ENCODE measurements at regions not wholly inside any gene's neighbourhood (a gene's known extent, or its start where the extent isn't known, plus 50 kb on each side); places are given as distances from the start of the nearest gene placed in this dataset.

- no peaks in the 10 kb centered on the region for H3K36me3 ChIP-seq (ENCODE audit: control insufficient read depth, insufficient read depth, low read length)
- no peak for DNase-seq (ENCODE audit: low read depth)
- TF ChIP-seq CTCF (IDR thresholded peaks at IDR 0.05; ENCODE audit: insufficient read depth, low read length, severe bottlenecking): no peak
- H3K4me3 ChIP-seq (ENCODE audit: low read depth, low read length): no peak overlapping the region
- no peak for FAIRE-seq
- no peaks in the 10 kb centered on the region for H3K27me3 ChIP-seq (ENCODE audit: control insufficient read depth, insufficient read depth, low read length)
These were observed 389.9 kb downstream of the SIPA1L2 start for GRCh38 chr1:232239998-232240397.

- no peak for FAIRE-seq
- no peak for DNase-seq (ENCODE audit: low read depth)
- H3K36me3 ChIP-seq (ENCODE audit: control insufficient read depth, insufficient read depth, low read length): no peaks in the 10 kb centered on the region
- H3K27me3 ChIP-seq (ENCODE audit: control insufficient read depth, insufficient read depth, low read length): no peaks in the 10 kb centered on the region
- no peak overlapping the region for H3K4me3 ChIP-seq (ENCODE audit: low read depth, low read length)
- TF ChIP-seq CTCF (IDR thresholded peaks at IDR 0.05; ENCODE audit: insufficient read depth, low read length, severe bottlenecking): no peak
These were observed 390.4 kb downstream of the SIPA1L2 start for GRCh38 chr1:232239522-232239921.

GRCh38 chr1:232238009-232238408, 391.9 kb downstream of the SIPA1L2 start:
- TF ChIP-seq CTCF (IDR thresholded peaks at IDR 0.05; ENCODE audit: insufficient read depth, low read length, severe bottlenecking): no peak
- Histone ChIP-seq H3K4me3 (ENCODE audit: low read depth, low read length) (no peak overlapping the region), H3K27me3 (ENCODE audit: control insufficient read depth, insufficient read depth, low read length) (no peaks in the 10 kb centered on the region), H3K36me3 (ENCODE audit: control insufficient read depth, insufficient read depth, low read length) (no peaks in the 10 kb centered on the region)
- FAIRE-seq (no peak), DNase-seq (ENCODE audit: low read depth) (no peak)

GRCh38 chr1:232227306-232227705, 402.6 kb downstream of the SIPA1L2 start:
- no peaks in the 10 kb centered on the region for H3K27me3 ChIP-seq (ENCODE audit: control insufficient read depth, insufficient read depth, low read length)
- no peaks in the 10 kb centered on the region for H3K36me3 ChIP-seq (ENCODE audit: control insufficient read depth, insufficient read depth, low read length)
- H3K4me3 ChIP-seq (ENCODE audit: low read depth, low read length): no peak overlapping the region
- no peak for FAIRE-seq
- no peak for TF ChIP-seq CTCF (IDR thresholded peaks at IDR 0.05; ENCODE audit: insufficient read depth, low read length, severe bottlenecking)
- DNase-seq (ENCODE audit: low read depth): no peak

GRCh38 chr1:232226197-232226712, 403.7 kb downstream of the SIPA1L2 start:
- DNase-seq (ENCODE audit: low read depth) (peak; percentile 71), FAIRE-seq (peak; percentile 88)
- Histone ChIP-seq H3K4me3 (ENCODE audit: low read depth, low read length) (no peak overlapping the region), H3K27me3 (ENCODE audit: control insufficient read depth, insufficient read depth, low read length) (no peaks in the 10 kb centered on the region), H3K36me3 (ENCODE audit: control insufficient read depth, insufficient read depth, low read length) (no peaks in the 10 kb centered on the region)
- TF ChIP-seq CTCF (IDR thresholded peaks at IDR 0.05; ENCODE audit: insufficient read depth, low read length, severe bottlenecking): no peak
